PC-9 (cell line): ENCODE measurements at regions not wholly inside any gene's neighbourhood (a gene's known extent, or its start where the extent isn't known, plus 50 kb on each side); places are given as distances from the start of the nearest gene placed in this dataset.

Experiments used
- BruUV-seq: library from RNA; stranded (reverse); fragments of 400-500 nt; replicated peaks from 2 replicates; lab custom pipeline; 2021; lab: Mats Ljungman, UMichigan
- CTCF ChIA-PET: fragments of 300-600 bp; sonication (Branson Sonifier 250); formaldehyde crosslinking; loops from one replicate; lab custom pipeline; 2022; ENCODE audit warnings: antibody characterized with exemption; lab: Charles Lee
- POLR2A ChIA-PET: fragments of 300-600 bp; sonication (Branson Sonifier 250); formaldehyde crosslinking; loops from one replicate; lab custom pipeline; 2022; ENCODE audit warnings: antibody characterized with exemption; ENCODE audit not compliant: unreplicated experiment; lab: Charles Lee
- DNase-seq, 2 experiments: peaks; one replicate each; pipeline versions ENCODE4 v3.0.0 to v3.0.0-alpha.2; 2015 to 2022; ENCODE audit warnings: mixed read lengths in 1 of 2
- H2AFZ ChIP-seq: fragments of 200-600 bp; sonication (generic); 2 replicates; pipeline ENCODE4 v1.8.1; 2017; ENCODE audit warnings: antibody characterized with exemption
- H3F3A ChIP-seq: fragments of 200-600 bp; sonication (generic); 2 replicates; pipeline ENCODE4 v1.8.1; 2017; ENCODE audit warnings: antibody characterized with exemption, mild to moderate bottlenecking, low read depth; ENCODE audit not compliant: insufficient read depth
- H3K27ac ChIP-seq: fragments of 200-600 bp; sonication (generic); 2 replicates; pipeline ENCODE4 v1.6.1; 2016; ENCODE audit warnings: mixed run types
- H3K27me3 ChIP-seq: fragments of 200-600 bp; sonication (generic); 2 replicates; pipeline ENCODE4 v1.6.1; 2016; ENCODE audit warnings: low read depth, mixed run types; ENCODE audit not compliant: insufficient read depth
- H3K36me3 ChIP-seq: fragments of 200-600 bp; sonication (generic); 2 replicates; pipeline ENCODE4 v1.6.1; 2016; ENCODE audit warnings: low read depth, mixed run types
- H3K4me1 ChIP-seq: fragments of 200-600 bp; sonication (generic); replicated peaks from 2 replicates; pipeline ENCODE4 v1.6.1; 2016; ENCODE audit warnings: mixed run types; ENCODE audit not compliant: insufficient read depth
- H3K4me2 ChIP-seq: fragments of 200-600 bp; sonication (generic); 2 replicates; pipeline ENCODE4 v1.6.1; 2017; ENCODE audit warnings: mixed run types
- H3K4me3 ChIP-seq: fragments of 200-600 bp; sonication (generic); 2 replicates; pipeline ENCODE4 v1.6.1; 2016; ENCODE audit warnings: mixed run types
- H3K79me2 ChIP-seq: fragments of 200-600 bp; sonication (generic); 2 replicates; pipeline ENCODE4 v1.6.1; 2017; ENCODE audit warnings: low read depth, mixed run types
- H3K9me2 ChIP-seq: fragments of 200-600 bp; sonication (generic); 2 replicates; pipeline ENCODE4 v1.8.1; 2017; ENCODE audit warnings: mild to moderate bottlenecking; ENCODE audit not compliant: insufficient read depth
- H3K9me3 ChIP-seq: fragments of 200-600 bp; sonication (generic); 2 replicates; pipeline ENCODE4 v1.8.1; 2016; ENCODE audit warnings: low read depth; ENCODE audit not compliant: insufficient read depth
- H4K20me1 ChIP-seq: fragments of 200-600 bp; sonication (generic); 2 replicates; pipeline ENCODE4 v1.8.1; 2017; ENCODE audit not compliant: insufficient read depth
- EZH2 ChIP-seq: fragments of 200-600 bp; sonication (generic); IDR thresholded peaks from 2 replicates; pipeline ENCODE4 v1.8.0; 2017; ENCODE audit warnings: antibody characterized with exemption, low read depth
- intact Hi-C: fragments of 100-400 bp; cut with micrococcal nuclease; formaldehyde crosslinking; loops from one replicate; pipeline ENCODE4 v1.10.0; 2022; ENCODE audit not compliant: unreplicated experiment
- TF ChIP-seq, protein P1 (sequence below): fragments of 200-600 bp; sonication (generic); conservative IDR thresholded peaks from 2 replicates; pipeline ENCODE4 v1.6.1; 2017; ENCODE audit warnings: mixed run types, antibody characterized with exemption, mild to moderate bottlenecking, moderate library complexity

DNA sequence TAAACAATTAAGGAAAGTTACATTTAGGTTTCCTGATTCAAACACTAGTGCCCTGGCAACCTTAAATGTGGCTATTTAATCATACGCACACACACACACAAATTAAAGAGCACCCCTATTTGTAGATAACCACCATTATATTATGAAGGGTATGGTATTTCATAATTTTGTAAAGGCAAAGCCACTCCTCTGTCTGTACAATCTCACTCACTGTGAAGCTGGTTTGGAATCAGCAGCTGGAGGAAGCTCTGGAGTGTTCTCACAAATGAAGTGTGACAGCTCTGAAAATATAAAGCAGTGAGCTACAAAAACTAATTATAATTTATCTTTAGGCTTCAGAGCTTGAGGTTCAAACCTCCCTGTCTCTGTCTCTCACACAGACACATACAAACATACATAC lies 57.9 kb upstream of the KCNJ16 start:
- Histone ChIP-seq H3K9me2 (no peaks in the 10 kb centered on the region; the same call in 1 of the 2 replicates), H3K4me3 (no peak overlapping the region), H3K27ac (no peak overlapping the region), H3K9me3 (no peaks in the 10 kb centered on the region), H3F3A (no peaks in the 10 kb centered on the region), H3K27me3 (no peaks in the 10 kb centered on the region), H3K79me2 (no peaks in the 10 kb centered on the region), H3K36me3 (no peaks in the 10 kb centered on the region), H3K4me2 (no peak overlapping the region), H2AFZ (no peak overlapping the region), H3K4me1 (no peaks in the 10 kb centered on the region), H4K20me1 (no peaks in the 10 kb centered on the region)
- no peak for DNase-seq
- intact Hi-C loops: no loop called here
- ChIA-PET POLR2A (no interaction called here), CTCF (no interaction called here)
- no TSS peak for BruUV-seq
- no peak for TF ChIP-seq EZH2
- TF ChIP-seq, protein P1, sequence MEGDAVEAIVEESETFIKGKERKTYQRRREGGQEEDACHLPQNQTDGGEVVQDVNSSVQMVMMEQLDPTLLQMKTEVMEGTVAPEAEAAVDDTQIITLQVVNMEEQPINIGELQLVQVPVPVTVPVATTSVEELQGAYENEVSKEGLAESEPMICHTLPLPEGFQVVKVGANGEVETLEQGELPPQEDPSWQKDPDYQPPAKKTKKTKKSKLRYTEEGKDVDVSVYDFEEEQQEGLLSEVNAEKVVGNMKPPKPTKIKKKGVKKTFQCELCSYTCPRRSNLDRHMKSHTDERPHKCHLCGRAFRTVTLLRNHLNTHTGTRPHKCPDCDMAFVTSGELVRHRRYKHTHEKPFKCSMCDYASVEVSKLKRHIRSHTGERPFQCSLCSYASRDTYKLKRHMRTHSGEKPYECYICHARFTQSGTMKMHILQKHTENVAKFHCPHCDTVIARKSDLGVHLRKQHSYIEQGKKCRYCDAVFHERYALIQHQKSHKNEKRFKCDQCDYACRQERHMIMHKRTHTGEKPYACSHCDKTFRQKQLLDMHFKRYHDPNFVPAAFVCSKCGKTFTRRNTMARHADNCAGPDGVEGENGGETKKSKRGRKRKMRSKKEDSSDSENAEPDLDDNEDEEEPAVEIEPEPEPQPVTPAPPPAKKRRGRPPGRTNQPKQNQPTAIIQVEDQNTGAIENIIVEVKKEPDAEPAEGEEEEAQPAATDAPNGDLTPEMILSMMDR: no peak

DNA sequence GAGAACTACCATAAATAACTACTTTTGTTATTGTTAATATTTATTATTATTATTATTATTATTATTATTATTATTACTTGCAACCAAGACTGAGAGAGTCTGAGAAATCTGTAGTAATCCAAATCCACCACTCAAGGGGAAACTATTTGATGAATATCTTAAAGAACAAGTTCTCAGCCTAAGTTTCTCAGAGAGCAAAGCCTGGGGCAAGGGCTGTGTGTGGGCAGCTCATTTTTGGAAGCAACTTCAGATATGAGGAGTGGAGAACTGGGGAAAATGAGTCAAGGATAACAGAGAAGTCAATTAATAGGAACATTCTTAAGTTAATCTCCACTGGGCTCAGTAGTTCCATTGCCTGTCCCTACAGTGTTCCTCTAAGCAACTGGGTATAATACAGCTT lies 57.1 kb upstream of the KCNJ16 start:
- Histone ChIP-seq H3K4me3 (no peak overlapping the region), H3K9me3 (no peaks in the 10 kb centered on the region), H3K36me3 (no peaks in the 10 kb centered on the region), H3K79me2 (no peaks in the 10 kb centered on the region), H3K9me2 (no peaks in the 10 kb centered on the region; the same call in 1 of the 2 replicates), H3K27me3 (no peaks in the 10 kb centered on the region), H2AFZ (no peak overlapping the region), H3K27ac (no peak overlapping the region), H4K20me1 (no peaks in the 10 kb centered on the region), H3K4me2 (no peak overlapping the region), H3F3A (no peaks in the 10 kb centered on the region), H3K4me1 (no peaks in the 10 kb centered on the region)
- POLR2A ChIA-PET: no interaction called here
- no TSS peak for BruUV-seq
- intact Hi-C loops: no loop called here
- TF ChIP-seq, protein P1: no peak
- TF ChIP-seq EZH2: no peak
- CTCF ChIA-PET: no interaction called here
- DNase-seq: no peak

DNA sequence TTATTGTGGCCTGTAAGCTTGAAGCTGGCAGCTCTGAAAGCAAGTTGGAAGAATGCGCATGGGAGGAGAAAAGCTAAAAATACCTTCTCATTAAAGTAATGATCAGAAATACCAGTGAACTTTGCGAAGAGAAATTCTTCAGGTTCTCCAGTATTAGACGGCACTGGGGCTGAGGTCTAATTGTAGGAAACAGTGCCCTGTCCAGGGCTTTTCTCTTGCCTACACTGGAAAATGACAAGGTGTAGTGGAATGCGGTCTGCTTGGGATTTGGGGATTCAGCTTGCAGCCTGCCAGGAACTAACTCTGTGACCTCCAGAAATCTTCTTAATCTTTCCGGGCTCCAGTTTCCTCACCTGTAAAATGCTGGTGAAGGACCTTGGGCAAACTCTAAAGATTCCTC lies 53.3 kb upstream of the KCNJ16 start:
- H3K9me3 ChIP-seq: no peaks in the 10 kb centered on the region
- no peaks in the 10 kb centered on the region for H4K20me1 ChIP-seq
- ChIA-PET POLR2A (no interaction called here), CTCF (no interaction called here)
- no peak for DNase-seq
- no peaks in the 10 kb centered on the region for H3K79me2 ChIP-seq
- no peak overlapping the region for H3K27ac ChIP-seq
- no peaks in the 10 kb centered on the region for H3K9me2 ChIP-seq
- H3K27me3 ChIP-seq: no peaks in the 10 kb centered on the region
- H3F3A ChIP-seq: no peaks in the 10 kb centered on the region
- no peaks in the 10 kb centered on the region for H3K4me1 ChIP-seq
- TF ChIP-seq EZH2: no peak
- TF ChIP-seq, protein P1: no peak
- no TSS peak for BruUV-seq
- H3K4me3 ChIP-seq: no peak overlapping the region
- intact Hi-C loops: no loop called here
- no peak overlapping the region for H3K4me2 ChIP-seq
- H2AFZ ChIP-seq: no peak overlapping the region
- H3K36me3 ChIP-seq: no peaks in the 10 kb centered on the region
